ENCODE measurements at regions not wholly inside any gene's neighbourhood (a gene's known extent, or its start where the extent isn't known, plus 50 kb on each side); places are given as distances from the start of the nearest gene placed in this dataset.

DNA sequence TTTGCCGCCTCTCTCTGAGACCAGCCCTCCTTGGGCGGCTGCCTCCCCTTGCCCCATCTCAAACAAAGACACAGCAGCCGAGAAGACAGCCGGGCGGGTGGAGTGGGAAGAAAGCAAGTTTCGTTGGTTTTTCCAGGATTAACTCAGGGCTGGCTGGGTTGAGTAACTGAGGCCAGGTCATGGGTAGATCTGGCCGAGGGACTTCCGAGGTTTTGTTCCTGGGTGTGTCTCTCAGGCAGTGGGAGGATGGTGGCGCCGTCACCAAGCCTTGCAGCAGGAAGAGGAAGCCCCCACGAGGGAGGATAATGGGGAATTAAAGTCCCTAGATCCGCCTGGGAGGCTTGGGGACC is 167.2 kb downstream of the TTLL2 start:
- TF ChIP-seq, protein P1, sequence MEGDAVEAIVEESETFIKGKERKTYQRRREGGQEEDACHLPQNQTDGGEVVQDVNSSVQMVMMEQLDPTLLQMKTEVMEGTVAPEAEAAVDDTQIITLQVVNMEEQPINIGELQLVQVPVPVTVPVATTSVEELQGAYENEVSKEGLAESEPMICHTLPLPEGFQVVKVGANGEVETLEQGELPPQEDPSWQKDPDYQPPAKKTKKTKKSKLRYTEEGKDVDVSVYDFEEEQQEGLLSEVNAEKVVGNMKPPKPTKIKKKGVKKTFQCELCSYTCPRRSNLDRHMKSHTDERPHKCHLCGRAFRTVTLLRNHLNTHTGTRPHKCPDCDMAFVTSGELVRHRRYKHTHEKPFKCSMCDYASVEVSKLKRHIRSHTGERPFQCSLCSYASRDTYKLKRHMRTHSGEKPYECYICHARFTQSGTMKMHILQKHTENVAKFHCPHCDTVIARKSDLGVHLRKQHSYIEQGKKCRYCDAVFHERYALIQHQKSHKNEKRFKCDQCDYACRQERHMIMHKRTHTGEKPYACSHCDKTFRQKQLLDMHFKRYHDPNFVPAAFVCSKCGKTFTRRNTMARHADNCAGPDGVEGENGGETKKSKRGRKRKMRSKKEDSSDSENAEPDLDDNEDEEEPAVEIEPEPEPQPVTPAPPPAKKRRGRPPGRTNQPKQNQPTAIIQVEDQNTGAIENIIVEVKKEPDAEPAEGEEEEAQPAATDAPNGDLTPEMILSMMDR (conservative IDR thresholded peaks at IDR 0.05; ENCODE audit: low read depth, low read length) = no peak
- no peak for TF ChIP-seq EZH2phosphoT487 (IDR thresholded peaks at IDR 0.05; ENCODE audit: borderline replicate concordance, low read length)
- no peak for TF ChIP-seq EZH2 (IDR thresholded peaks at IDR 0.05; ENCODE audit: low read length, unreplicated experiment)
